DND-41 (cell line): ENCODE measurements at regions not wholly inside any gene's neighbourhood (a gene's known extent, or its start where the extent isn't known, plus 50 kb on each side); places are given as distances from the start of the nearest gene placed in this dataset.

Source experiments
- ATAC-seq: fragments of 200-7000 bp; cut with Tn5 transposase; 3 replicates; pipeline ENCODE4 v1.9.1; 2021; ENCODE audit warnings: low read depth; ENCODE audit not compliant: insufficient read depth
- DNase-seq: peaks from one replicate; pipeline ENCODE4 v3.0.0-alpha.2; 2020
- H2AFZ ChIP-seq: 2 replicates; pipeline ENCODE4 v1.6.0; 2012; ENCODE audit warnings: low read depth, low read length
- H3K27ac ChIP-seq: 2 replicates; pipeline ENCODE4 v1.5.1; 2012; ENCODE audit warnings: low read length, inconsistent platforms
- H3K27me3 ChIP-seq: fragments of 200-600 bp; sonication (generic); 2 replicates; pipeline ENCODE4 v1.6.0; 2012; ENCODE audit warnings: low read length, mild to moderate bottlenecking, inconsistent platforms; ENCODE audit not compliant: insufficient read depth, poor library complexity
- H3K36me3 ChIP-seq: 2 replicates; pipeline ENCODE4 v1.5.1; 2012; ENCODE audit warnings: low read length, inconsistent platforms; ENCODE audit not compliant: insufficient read depth
- H3K4me1 ChIP-seq: 2 replicates; pipeline ENCODE4 v1.5.1; 2012; ENCODE audit warnings: mild to moderate bottlenecking, low read length; ENCODE audit not compliant: insufficient read depth
- H3K4me2 ChIP-seq: 2 replicates; pipeline ENCODE4 v1.6.0; 2012; ENCODE audit warnings: mild to moderate bottlenecking, moderate library complexity, low read length, inconsistent platforms; ENCODE audit not compliant: insufficient read depth
- H3K4me3 ChIP-seq, 2 experiments: fragments of 200-600 bp in 1 of 2; shearing (Covaris generic) in 1 of 2; 2 replicates each; pipeline ENCODE4 v1.5.1; 2012 to 2016; ENCODE audit warnings: inconsistent platforms in 2 of 2, low read length in 2 of 2, mild to moderate bottlenecking in 2 of 2, low read depth in 1 of 2, moderate library complexity in 1 of 2
- H3K79me2 ChIP-seq: 2 replicates; pipeline ENCODE4 v1.6.0; 2012; ENCODE audit warnings: low read length, inconsistent platforms; ENCODE audit not compliant: insufficient read depth
- H3K9ac ChIP-seq: 2 replicates; pipeline ENCODE4 v1.6.0; 2012; ENCODE audit warnings: low read depth, mild to moderate bottlenecking, inconsistent platforms, low read length, moderate library complexity
- H3K9me3 ChIP-seq: 2 replicates; pipeline ENCODE4 v1.5.1; 2012; ENCODE audit warnings: low read length, moderate library complexity, mild to moderate bottlenecking, inconsistent platforms; ENCODE audit not compliant: insufficient read depth, severe bottlenecking
- H4K20me1 ChIP-seq: 2 replicates; pipeline ENCODE4 v1.6.0; 2012; ENCODE audit warnings: low read length; ENCODE audit not compliant: insufficient read depth
- EZH2 ChIP-seq: IDR thresholded peaks from 3 replicates; pipeline ENCODE4 v1.6.1; 2012; ENCODE audit warnings: borderline replicate concordance, low read depth, mild to moderate bottlenecking, moderate library complexity, low read length, inconsistent platforms; ENCODE audit not compliant: severe bottlenecking
- TF ChIP-seq, protein P1 (sequence below): IDR thresholded peaks from 2 replicates; pipeline ENCODE4 v1.5.1; 2012; ENCODE audit warnings: borderline replicate concordance, low read length, moderate library complexity, mild to moderate bottlenecking; ENCODE audit not compliant: poor library complexity, severe bottlenecking; ENCODE audit errors: extremely low read depth

DNA sequence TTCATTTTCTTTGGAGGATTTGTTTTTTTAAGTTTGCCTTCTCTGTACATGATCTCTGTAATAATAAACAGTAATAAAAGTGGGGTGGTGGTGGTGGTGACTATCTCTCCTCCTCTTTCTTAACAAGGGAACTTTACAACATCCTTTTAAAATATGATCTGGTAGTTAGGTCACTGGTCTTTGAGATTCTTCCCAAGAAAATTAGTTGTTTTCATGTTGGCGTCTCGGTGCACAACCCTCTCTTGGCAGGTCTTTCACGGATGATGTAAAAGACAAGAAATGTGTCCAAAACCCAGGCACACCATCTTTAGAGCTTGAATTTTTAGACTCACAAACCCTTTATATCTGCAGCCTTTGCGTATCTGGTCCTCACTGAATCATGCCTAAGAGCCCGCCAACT lies 488.5 kb upstream of the TBX3 start:
- Histone ChIP-seq H3K27me3 (no peaks in the 10 kb centered on the region), H3K4me1 (no peaks in the 10 kb centered on the region)
- no peak for ATAC-seq

DNA sequence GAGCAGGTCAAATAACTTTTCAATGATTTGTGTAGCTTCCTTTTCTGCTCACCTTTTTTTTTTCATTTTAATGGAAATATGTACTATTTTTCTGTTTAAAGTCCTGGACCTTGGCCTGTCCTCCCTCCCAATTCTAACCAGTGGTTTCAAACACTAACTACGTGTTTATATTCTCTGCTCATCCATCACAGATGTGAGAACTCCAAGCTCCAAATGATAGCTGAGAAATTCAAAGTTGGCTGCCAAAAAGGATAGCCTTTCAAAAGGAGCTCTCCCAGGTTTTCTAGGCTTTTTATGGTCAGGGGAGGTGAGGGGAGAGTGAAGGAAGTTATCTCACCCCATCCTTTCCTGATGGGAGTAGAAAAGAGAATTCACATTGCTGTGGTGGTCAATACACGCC lies 486.0 kb upstream of the TBX3 start:
- no peak overlapping the region for H2AFZ ChIP-seq
- H3K4me3 ChIP-seq, result no peak overlapping the region
- no peaks in the 10 kb centered on the region for H3K79me2 ChIP-seq
- no peak for TF ChIP-seq EZH2
- TF ChIP-seq, protein P1, sequence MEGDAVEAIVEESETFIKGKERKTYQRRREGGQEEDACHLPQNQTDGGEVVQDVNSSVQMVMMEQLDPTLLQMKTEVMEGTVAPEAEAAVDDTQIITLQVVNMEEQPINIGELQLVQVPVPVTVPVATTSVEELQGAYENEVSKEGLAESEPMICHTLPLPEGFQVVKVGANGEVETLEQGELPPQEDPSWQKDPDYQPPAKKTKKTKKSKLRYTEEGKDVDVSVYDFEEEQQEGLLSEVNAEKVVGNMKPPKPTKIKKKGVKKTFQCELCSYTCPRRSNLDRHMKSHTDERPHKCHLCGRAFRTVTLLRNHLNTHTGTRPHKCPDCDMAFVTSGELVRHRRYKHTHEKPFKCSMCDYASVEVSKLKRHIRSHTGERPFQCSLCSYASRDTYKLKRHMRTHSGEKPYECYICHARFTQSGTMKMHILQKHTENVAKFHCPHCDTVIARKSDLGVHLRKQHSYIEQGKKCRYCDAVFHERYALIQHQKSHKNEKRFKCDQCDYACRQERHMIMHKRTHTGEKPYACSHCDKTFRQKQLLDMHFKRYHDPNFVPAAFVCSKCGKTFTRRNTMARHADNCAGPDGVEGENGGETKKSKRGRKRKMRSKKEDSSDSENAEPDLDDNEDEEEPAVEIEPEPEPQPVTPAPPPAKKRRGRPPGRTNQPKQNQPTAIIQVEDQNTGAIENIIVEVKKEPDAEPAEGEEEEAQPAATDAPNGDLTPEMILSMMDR, result no peak
- H3K27me3 ChIP-seq, result no peaks in the 10 kb centered on the region
- H3K36me3 ChIP-seq, result no peaks in the 10 kb centered on the region
- H3K9me3 ChIP-seq, result no peaks in the 10 kb centered on the region
- H3K9ac ChIP-seq, result no peak overlapping the region
- no peaks in the 10 kb centered on the region for H3K4me1 ChIP-seq
- H3K4me2 ChIP-seq, result no peak overlapping the region
- no peak for ATAC-seq
- DNase-seq, result no peak
- no peaks in the 10 kb centered on the region for H4K20me1 ChIP-seq
- no peak overlapping the region for H3K27ac ChIP-seq

More for the DNA sequence above, 488.5 kb upstream of the TBX3 start:
- TF ChIP-seq, protein P1, result no peak
- TF ChIP-seq EZH2, result no peak
- no peak for DNase-seq
- Histone ChIP-seq H3K4me3 (no peak overlapping the region), H2AFZ (no peak overlapping the region), H3K9me3 (no peaks in the 10 kb centered on the region), H3K4me2 (no peak overlapping the region), H3K79me2 (no peaks in the 10 kb centered on the region), H3K9ac (no peak overlapping the region), H3K27ac (no peak overlapping the region), H4K20me1 (no peaks in the 10 kb centered on the region), H3K36me3 (no peaks in the 10 kb centered on the region)

DNA sequence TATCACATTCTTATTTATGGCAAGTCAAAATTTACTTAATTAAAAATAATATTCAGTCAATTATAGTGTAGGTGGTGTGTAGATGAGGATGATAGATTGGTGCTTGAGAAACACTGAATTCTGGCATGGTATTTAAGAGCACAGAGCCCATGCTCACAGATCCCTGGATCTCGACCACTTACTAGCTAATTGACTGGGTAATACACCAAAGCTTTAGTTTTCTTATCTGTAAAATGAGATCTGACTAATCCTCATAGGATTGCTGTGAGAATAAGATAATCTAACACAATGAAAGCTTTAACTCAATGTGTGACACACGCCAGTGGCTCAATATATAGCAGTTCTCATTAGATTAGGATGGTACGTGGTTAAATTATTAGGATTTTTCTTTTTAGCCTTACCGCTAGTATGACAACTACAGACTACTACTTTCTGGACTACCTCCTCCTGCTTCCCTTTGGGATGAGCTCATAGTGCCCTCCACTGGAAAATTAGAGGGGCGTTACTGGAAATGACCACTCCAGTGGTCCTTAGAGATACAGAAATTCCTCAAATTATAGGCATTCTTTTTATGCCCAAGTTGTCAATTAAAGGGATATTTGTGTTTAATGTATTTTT lies 482.8 kb upstream of the TBX3 start:
- TF ChIP-seq, protein P1, result no peak
- no peak for TF ChIP-seq EZH2
- H3K9ac ChIP-seq, result no peak overlapping the region
- no peaks in the 10 kb centered on the region for H3K79me2 ChIP-seq
- H3K36me3 ChIP-seq, result no peaks in the 10 kb centered on the region
- ATAC-seq (no peak), DNase-seq (no peak)
- H2AFZ ChIP-seq, result no peak overlapping the region
- no peaks in the 10 kb centered on the region for H3K27me3 ChIP-seq
- no peaks in the 10 kb centered on the region for H3K4me1 ChIP-seq
- H3K4me3 ChIP-seq, result no peak overlapping the region
- no peaks in the 10 kb centered on the region for H4K20me1 ChIP-seq
- no peak overlapping the region for H3K27ac ChIP-seq
- H3K9me3 ChIP-seq, result no peaks in the 10 kb centered on the region
- no peak overlapping the region for H3K4me2 ChIP-seq

DNA sequence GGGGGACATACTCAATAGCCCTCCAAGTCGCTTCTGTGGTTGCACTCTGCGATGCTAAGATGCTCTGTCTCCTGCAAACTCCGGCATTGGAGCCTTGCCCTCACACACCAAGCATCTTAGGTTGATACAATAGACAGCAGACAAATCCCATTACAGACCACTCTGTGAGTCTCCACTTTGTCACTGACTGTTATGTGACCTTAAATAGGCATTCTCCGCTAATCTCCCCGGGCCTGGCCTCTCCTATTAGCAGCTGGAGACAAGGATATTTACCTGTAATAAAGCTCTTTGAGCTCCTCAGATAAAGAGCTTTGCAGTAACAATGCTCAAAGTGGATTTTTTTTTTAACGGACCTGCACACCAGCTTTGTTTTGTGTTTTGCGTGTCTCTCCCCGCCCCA lies 479.7 kb upstream of the TBX3 start:
- DNase-seq, result no peak

More for the DNA sequence above, 479.7 kb upstream of the TBX3 start:
- no peaks in the 10 kb centered on the region for H3K9me3 ChIP-seq
- H3K36me3 ChIP-seq, result no peaks in the 10 kb centered on the region
- H3K4me2 ChIP-seq, result no peak overlapping the region
- H3K79me2 ChIP-seq, result no peaks in the 10 kb centered on the region
- H3K27me3 ChIP-seq, result no peaks in the 10 kb centered on the region
- no peak overlapping the region for H3K27ac ChIP-seq
- H3K4me1 ChIP-seq, result no peaks in the 10 kb centered on the region
- H3K4me3 ChIP-seq, result no peak overlapping the region
- TF ChIP-seq, protein P1, result no peak
- no peak for TF ChIP-seq EZH2
- no peaks in the 10 kb centered on the region for H4K20me1 ChIP-seq
- no peak for ATAC-seq
- no peak overlapping the region for H3K9ac ChIP-seq
- H2AFZ ChIP-seq, result no peak overlapping the region
